ENCODE measurements at regions not wholly inside any gene's neighbourhood (a gene's known extent, or its start where the extent isn't known, plus 50 kb on each side); places are given as distances from the start of the nearest gene placed in this dataset.

GRCh38 chr12:129959889-129960288 is 56.1 kb upstream of the TMEM132D start:
- no peak for TF ChIP-seq CTCF (IDR thresholded peaks at IDR 0.05; ENCODE audit: insufficient read depth, low read depth, low read length)
- DNase-seq (ENCODE audit: low read depth): no peak
- H3K4me3 ChIP-seq (ENCODE audit: low read depth, low read length): no peak overlapping the region

GRCh38 chr12:129961091-129961490 is 57.3 kb upstream of the TMEM132D start:
- DNase-seq (ENCODE audit: low read depth): no peak
- TF ChIP-seq CTCF (IDR thresholded peaks at IDR 0.05; ENCODE audit: insufficient read depth, low read depth, low read length): no peak
- no peak overlapping the region for H3K4me3 ChIP-seq (ENCODE audit: low read depth, low read length)

- no peak for DNase-seq (ENCODE audit: low read depth)
- no peak for TF ChIP-seq CTCF (IDR thresholded peaks at IDR 0.05; ENCODE audit: insufficient read depth, low read depth, low read length)
- no peak overlapping the region for H3K4me3 ChIP-seq (ENCODE audit: low read depth, low read length)
Measured at GRCh38 chr12:129961856-129962255, 58.0 kb upstream of the TMEM132D start.

- no peak for TF ChIP-seq CTCF (IDR thresholded peaks at IDR 0.05; ENCODE audit: insufficient read depth, low read depth, low read length)
- no peak overlapping the region for H3K4me3 ChIP-seq (ENCODE audit: low read depth, low read length)
- DNase-seq (ENCODE audit: low read depth): no peak
Measured at GRCh38 chr12:129964300-129964699, 60.5 kb upstream of the TMEM132D start.

GRCh38 chr12:129964826-129965457 is 61.1 kb upstream of the TMEM132D start:
- no peak for TF ChIP-seq CTCF (IDR thresholded peaks at IDR 0.05; ENCODE audit: insufficient read depth, low read depth, low read length)
- no peak for DNase-seq (ENCODE audit: low read depth)
- H3K4me3 ChIP-seq (ENCODE audit: low read depth, low read length): no peak overlapping the region

GRCh38 chr12:129966146-129966995 is 62.5 kb upstream of the TMEM132D start:
- TF ChIP-seq CTCF (IDR thresholded peaks at IDR 0.05; ENCODE audit: insufficient read depth, low read depth, low read length): no peak
- no peak for DNase-seq (ENCODE audit: low read depth)
- no peak overlapping the region for H3K4me3 ChIP-seq (ENCODE audit: low read depth, low read length)
